ENCODE measurements at regions not wholly inside any gene's neighbourhood (a gene's known extent, or its start where the extent isn't known, plus 50 kb on each side); places are given as distances from the start of the nearest gene placed in this dataset.

DNA sequence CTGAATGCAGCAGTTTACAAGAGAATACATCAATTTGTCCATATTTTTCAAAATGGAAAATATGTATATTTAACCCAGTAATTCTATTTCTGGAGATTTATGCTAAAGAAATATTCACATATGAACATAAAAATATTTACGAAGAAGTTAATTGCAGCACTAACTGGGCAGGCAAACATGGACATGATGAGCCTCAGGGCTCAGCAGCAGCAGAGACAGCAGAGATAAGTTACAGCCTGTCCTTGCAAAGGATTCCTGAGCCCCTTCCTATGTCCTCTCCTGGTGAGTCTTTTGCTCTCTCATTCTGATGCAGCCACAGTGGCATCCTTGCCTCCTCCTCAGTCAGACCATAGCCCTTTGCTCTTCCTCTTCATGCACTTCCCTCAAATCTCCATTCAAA is 680.6 kb upstream of the CPEB2 start:
- Histone ChIP-seq H3K4me1 (no peaks in the 10 kb centered on the region), H3K4me3 (no peak overlapping the region), H3K27me3 (no peaks in the 10 kb centered on the region), H3K36me3 (no peaks in the 10 kb centered on the region), H3K9me3 (no peaks in the 10 kb centered on the region), H3K27ac (no peak overlapping the region)
- TF ChIP-seq POLR2AphosphoS5 (IDR thresholded peaks at IDR 0.05; ENCODE audit: insufficient read depth in 1 of 2, low read depth in 1 of 2) (no peak), POLR2A (IDR thresholded peaks at IDR 0.05) (no peak)
- TF ChIP-seq, protein P1, sequence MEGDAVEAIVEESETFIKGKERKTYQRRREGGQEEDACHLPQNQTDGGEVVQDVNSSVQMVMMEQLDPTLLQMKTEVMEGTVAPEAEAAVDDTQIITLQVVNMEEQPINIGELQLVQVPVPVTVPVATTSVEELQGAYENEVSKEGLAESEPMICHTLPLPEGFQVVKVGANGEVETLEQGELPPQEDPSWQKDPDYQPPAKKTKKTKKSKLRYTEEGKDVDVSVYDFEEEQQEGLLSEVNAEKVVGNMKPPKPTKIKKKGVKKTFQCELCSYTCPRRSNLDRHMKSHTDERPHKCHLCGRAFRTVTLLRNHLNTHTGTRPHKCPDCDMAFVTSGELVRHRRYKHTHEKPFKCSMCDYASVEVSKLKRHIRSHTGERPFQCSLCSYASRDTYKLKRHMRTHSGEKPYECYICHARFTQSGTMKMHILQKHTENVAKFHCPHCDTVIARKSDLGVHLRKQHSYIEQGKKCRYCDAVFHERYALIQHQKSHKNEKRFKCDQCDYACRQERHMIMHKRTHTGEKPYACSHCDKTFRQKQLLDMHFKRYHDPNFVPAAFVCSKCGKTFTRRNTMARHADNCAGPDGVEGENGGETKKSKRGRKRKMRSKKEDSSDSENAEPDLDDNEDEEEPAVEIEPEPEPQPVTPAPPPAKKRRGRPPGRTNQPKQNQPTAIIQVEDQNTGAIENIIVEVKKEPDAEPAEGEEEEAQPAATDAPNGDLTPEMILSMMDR (IDR thresholded peaks at IDR 0.05), result no peak
- intact Hi-C loops (cut with DNase I), result no loop called here
- no peak for DNase-seq (ENCODE audit: extremely low spot score in 2 of 2)

DNA sequence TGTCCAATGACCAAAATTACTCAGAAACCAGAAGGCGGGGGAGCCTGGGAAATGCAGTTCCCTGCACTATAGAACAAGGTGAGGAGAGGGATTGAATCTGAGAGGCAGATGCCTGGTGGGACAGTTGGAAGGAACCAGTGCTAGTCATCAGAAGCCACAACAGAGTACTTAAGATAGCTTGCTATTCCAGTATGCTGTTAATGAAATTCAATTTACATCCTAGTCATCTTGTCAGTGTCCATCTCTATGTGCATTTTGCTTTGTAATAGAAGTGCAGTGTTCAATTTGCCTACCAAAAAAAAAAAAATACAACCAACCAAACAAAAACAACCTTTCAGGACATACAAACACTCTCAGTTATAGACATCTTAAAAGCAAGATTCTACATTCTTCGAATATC is 679.1 kb upstream of the CPEB2 start:
- no peak overlapping the region for H3K4me3 ChIP-seq
- no peaks in the 10 kb centered on the region for H3K36me3 ChIP-seq
- H3K4me1 ChIP-seq, result no peaks in the 10 kb centered on the region
- no peak for DNase-seq (ENCODE audit: extremely low spot score in 2 of 2)
- H3K9me3 ChIP-seq, result no peaks in the 10 kb centered on the region
- TF ChIP-seq, protein P1 (IDR thresholded peaks at IDR 0.05), result no peak
- no peak for TF ChIP-seq POLR2AphosphoS5 (IDR thresholded peaks at IDR 0.05; ENCODE audit: insufficient read depth in 1 of 2, low read depth in 1 of 2)
- H3K27me3 ChIP-seq, result no peaks in the 10 kb centered on the region
- H3K27ac ChIP-seq, result no peak overlapping the region
- intact Hi-C loops (cut with DNase I), result no loop called here

DNA sequence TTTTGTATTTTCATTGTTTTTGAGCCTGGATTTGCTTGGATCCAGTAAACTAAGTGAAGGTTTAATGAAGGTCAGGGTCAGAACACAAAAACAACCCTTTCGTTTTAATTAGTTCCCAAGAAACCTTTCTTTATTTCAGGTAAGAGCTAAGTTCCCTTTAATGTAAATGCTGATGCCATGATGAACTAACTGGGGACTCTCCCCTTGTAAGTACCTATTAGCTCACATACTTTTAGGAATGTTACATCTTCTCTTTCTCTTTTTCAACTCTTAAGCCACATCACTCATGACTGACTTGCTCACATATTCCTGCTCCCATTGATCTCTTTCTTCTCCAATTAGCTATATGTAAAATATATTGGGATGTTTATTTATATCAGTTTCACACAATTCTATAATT is 673.1 kb upstream of the CPEB2 start:
- TF ChIP-seq, protein P1 (IDR thresholded peaks at IDR 0.05), result no peak
- TF ChIP-seq POLR2AphosphoS5 (IDR thresholded peaks at IDR 0.05; ENCODE audit: insufficient read depth in 1 of 2, low read depth in 1 of 2), result no peak
- no peak for TF ChIP-seq POLR2A (IDR thresholded peaks at IDR 0.05)
- no peaks in the 10 kb centered on the region for H3K27me3 ChIP-seq
- no peak overlapping the region for H3K4me3 ChIP-seq
- no peaks in the 10 kb centered on the region for H3K4me1 ChIP-seq
- DNase-seq (ENCODE audit: extremely low spot score in 2 of 2), result no peak
- intact Hi-C loops (cut with DNase I), result no loop called here
- no peaks in the 10 kb centered on the region for H3K36me3 ChIP-seq
- H3K9me3 ChIP-seq, result no peaks in the 10 kb centered on the region
- no peak overlapping the region for H3K27ac ChIP-seq

DNA sequence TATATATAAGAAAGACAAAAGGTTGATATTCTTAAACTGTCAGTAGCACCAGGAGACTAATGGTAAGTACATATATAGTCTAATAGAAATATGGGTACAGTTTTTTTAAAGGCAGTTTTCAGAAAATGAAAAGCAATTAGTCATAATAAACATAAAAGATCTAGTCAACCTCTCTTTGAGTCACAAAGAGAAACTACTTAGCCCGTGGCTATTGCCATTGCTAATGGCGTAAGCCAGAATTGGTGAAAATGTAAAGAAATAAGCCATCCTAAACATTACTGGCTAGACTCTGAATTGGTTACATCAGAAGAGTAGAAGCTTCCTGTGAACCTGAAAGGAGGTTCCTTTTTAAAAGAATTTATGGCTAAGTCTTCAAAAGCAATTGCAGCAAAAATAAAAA is 668.7 kb upstream of the CPEB2 start:
- TF ChIP-seq POLR2A (IDR thresholded peaks at IDR 0.05) (no peak), POLR2AphosphoS5 (IDR thresholded peaks at IDR 0.05; ENCODE audit: insufficient read depth in 1 of 2, low read depth in 1 of 2) (no peak)
- TF ChIP-seq, protein P1 (IDR thresholded peaks at IDR 0.05), result no peak
- H3K36me3 ChIP-seq, result no peaks in the 10 kb centered on the region
- no peaks in the 10 kb centered on the region for H3K9me3 ChIP-seq
- no peak for DNase-seq (ENCODE audit: extremely low spot score in 2 of 2)
- no peaks in the 10 kb centered on the region for H3K27me3 ChIP-seq
- H3K4me1 ChIP-seq, result no peaks in the 10 kb centered on the region
- no peak overlapping the region for H3K4me3 ChIP-seq
- H3K27ac ChIP-seq, result no peak overlapping the region
- intact Hi-C loops (cut with DNase I), result no loop called here

DNA sequence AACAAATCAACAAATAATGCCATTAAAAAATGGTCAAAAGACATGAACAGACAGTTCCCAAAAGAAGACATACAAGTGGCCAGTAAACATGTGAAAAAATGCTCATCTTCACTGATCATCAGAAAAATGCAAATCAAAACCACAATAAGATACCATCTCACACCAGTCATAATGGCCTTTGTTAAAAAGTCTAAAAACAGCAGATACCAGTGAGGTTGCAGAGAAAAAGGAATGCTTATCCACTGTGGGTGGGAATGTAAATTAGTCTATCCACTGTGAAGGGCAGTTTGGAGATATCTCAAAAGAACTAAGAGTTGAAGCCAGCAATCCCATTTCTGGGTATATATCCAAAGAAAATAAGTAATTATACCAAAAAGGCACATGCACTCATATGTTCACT is 668.1 kb upstream of the CPEB2 start:
- H3K4me1 ChIP-seq, result no peaks in the 10 kb centered on the region
- H3K36me3 ChIP-seq, result no peaks in the 10 kb centered on the region
- intact Hi-C loops (cut with DNase I), result no loop called here
- no peak for DNase-seq (ENCODE audit: extremely low spot score in 2 of 2)
- no peaks in the 10 kb centered on the region for H3K27me3 ChIP-seq
- H3K4me3 ChIP-seq, result no peak overlapping the region
- TF ChIP-seq POLR2AphosphoS5 (IDR thresholded peaks at IDR 0.05; ENCODE audit: insufficient read depth in 1 of 2, low read depth in 1 of 2) (no peak), POLR2A (IDR thresholded peaks at IDR 0.05) (no peak)
- TF ChIP-seq, protein P1 (IDR thresholded peaks at IDR 0.05), result no peak
- H3K27ac ChIP-seq, result no peak overlapping the region
- H3K9me3 ChIP-seq, result no peaks in the 10 kb centered on the region

Data from vagina (tissue), 2 donors.